ENCODE measurements at regions not wholly inside any gene's neighbourhood (a gene's known extent, or its start where the extent isn't known, plus 50 kb on each side); places are given as distances from the start of the nearest gene placed in this dataset.

GRCh38 chr10:128839134-128839533 lies 627.9 kb upstream of the MGMT start:
- no peak for DNase-seq

GRCh38 chr10:128839701-128840100 lies 627.3 kb upstream of the MGMT start:
- no peak for DNase-seq

GRCh38 chr10:128843972-128844371 lies 623.1 kb upstream of the MGMT start:
- no peak for DNase-seq

GRCh38 chr10:128846927-128847326 lies 620.1 kb upstream of the MGMT start:
- no peak for DNase-seq

- DNase-seq, result no peak
These were observed 618.2 kb upstream of the MGMT start for GRCh38 chr10:128848810-128849209.

GRCh38 chr10:128850647-128851046 lies 616.4 kb upstream of the MGMT start:
- DNase-seq, result no peak

GRCh38 chr10:128851281-128851680 lies 615.8 kb upstream of the MGMT start:
- DNase-seq, result no peak

- DNase-seq, result no peak
These were observed 615.3 kb upstream of the MGMT start for GRCh38 chr10:128851726-128852125.

GRCh38 chr10:128852449-128852848 lies 614.6 kb upstream of the MGMT start:
- no peak for DNase-seq

- no peak for DNase-seq
These were observed 614.1 kb upstream of the MGMT start for GRCh38 chr10:128852902-128853301.

- no peak for DNase-seq
These were observed 613.5 kb upstream of the MGMT start for GRCh38 chr10:128853537-128853936.

GRCh38 chr10:128854204-128854603 lies 612.8 kb upstream of the MGMT start:
- DNase-seq, result no peak

GRCh38 chr10:128854963-128855362 lies 612.1 kb upstream of the MGMT start:
- DNase-seq, result no peak

- DNase-seq, result no peak
These were observed 611.2 kb upstream of the MGMT start for GRCh38 chr10:128855618-128856428.

GRCh38 chr10:128859738-128860386 lies 607.2 kb upstream of the MGMT start:
- DNase-seq, result no peak

GRCh38 chr10:128860574-128860973 lies 606.5 kb upstream of the MGMT start:
- no peak for DNase-seq

GRCh38 chr10:128861018-128861901 lies 605.8 kb upstream of the MGMT start:
- no peak for DNase-seq

- no peak for DNase-seq
These were observed 603.6 kb upstream of the MGMT start for GRCh38 chr10:128863411-128863810.

GRCh38 chr10:128863823-128864405 lies 603.1 kb upstream of the MGMT start:
- no peak for DNase-seq

- no peak for DNase-seq
These were observed 602.3 kb upstream of the MGMT start for GRCh38 chr10:128864554-128865295.

GRCh38 chr10:128865436-128866195 lies 601.4 kb upstream of the MGMT start:
- DNase-seq, result no peak

- no peak for DNase-seq
These were observed 600.5 kb upstream of the MGMT start for GRCh38 chr10:128866551-128866950.

Data from EL (cell line).